ENCODE measurements at regions not wholly inside any gene's neighbourhood (a gene's known extent, or its start where the extent isn't known, plus 50 kb on each side); places are given as distances from the start of the nearest gene placed in this dataset.
"Not testable (repeated sequence)": the region's sequence is repeated elsewhere in the genome, so short reads cannot be mapped to it uniquely, and the experiment has no call there.

GRCh38 chr19:56894626-56895025 lies 54.1 kb upstream of the PEG3 start:
- H3K4me3 ChIP-seq (ENCODE audit: low read depth, low read length): no peak overlapping the region
- DNase-seq (ENCODE audit: low read depth, low spot score): no peak
- ChIA-PET CTCF (no interaction called here), POLR2A (no interaction called here)
- TF ChIP-seq CTCF (IDR thresholded peaks at IDR 0.05; ENCODE audit: insufficient read depth, low read length, missing control alignments): no peak

GRCh38 chr19:56896095-56896494 lies 55.6 kb upstream of the PEG3 start:
- ChIA-PET POLR2A (no interaction called here), CTCF (no interaction called here)
- no peak overlapping the region for H3K4me3 ChIP-seq (ENCODE audit: low read depth, low read length)
- no peak for TF ChIP-seq CTCF (IDR thresholded peaks at IDR 0.05; ENCODE audit: insufficient read depth, low read length, missing control alignments)
- DNase-seq (ENCODE audit: low read depth, low spot score): no peak

- no peak for DNase-seq (ENCODE audit: low read depth, low spot score)
- ChIA-PET POLR2A (no interaction called here), CTCF (no interaction called here)
- no peak for TF ChIP-seq CTCF (IDR thresholded peaks at IDR 0.05; ENCODE audit: insufficient read depth, low read length, missing control alignments)
- no peak overlapping the region for H3K4me3 ChIP-seq (ENCODE audit: low read depth, low read length)
Observed at GRCh38 chr19:56899943-56900342, 59.4 kb upstream of the PEG3 start.

- CTCF ChIA-PET: no interaction called here
- DNase-seq (ENCODE audit: low read depth, low spot score): no peak
- no peak for TF ChIP-seq CTCF (IDR thresholded peaks at IDR 0.05; ENCODE audit: insufficient read depth, low read length, missing control alignments)
- H3K4me3 ChIP-seq (ENCODE audit: low read depth, low read length): no peak overlapping the region
- POLR2A ChIA-PET: no interaction called here
Observed at GRCh38 chr19:56900573-56901097, 60.1 kb upstream of the PEG3 start.

GRCh38 chr19:56905631-56906150 lies 65.2 kb upstream of the PEG3 start:
- ChIA-PET CTCF (no interaction called here), POLR2A (no interaction called here)
- TF ChIP-seq CTCF (IDR thresholded peaks at IDR 0.05; ENCODE audit: insufficient read depth, low read length, missing control alignments): no peak
- DNase-seq (ENCODE audit: low read depth, low spot score): no peak
- H3K4me3 ChIP-seq (ENCODE audit: low read depth, low read length): no peak overlapping the region

GRCh38 chr19:56912401-56913112 lies 72.0 kb upstream of the PEG3 start:
- no peak for TF ChIP-seq CTCF (IDR thresholded peaks at IDR 0.05; ENCODE audit: insufficient read depth, low read length, missing control alignments)
- ChIA-PET POLR2A (no interaction called here), CTCF (no interaction called here)
- no peak overlapping the region for H3K4me3 ChIP-seq (ENCODE audit: low read depth, low read length)
- DNase-seq (ENCODE audit: low read depth, low spot score): no peak

- CTCF ChIA-PET; POLR2A ChIA-PET; DNase-seq (ENCODE audit: low read depth, low spot score); H3K4me3 ChIP-seq (ENCODE audit: low read depth, low read length): not testable (repeated sequence)
Observed at GRCh38 chr19:56913113-56913455, 72.6 kb upstream of the PEG3 start.
